ENCODE measurements at regions not wholly inside any gene's neighbourhood (a gene's known extent, or its start where the extent isn't known, plus 50 kb on each side); places are given as distances from the start of the nearest gene placed in this dataset.

DNA sequence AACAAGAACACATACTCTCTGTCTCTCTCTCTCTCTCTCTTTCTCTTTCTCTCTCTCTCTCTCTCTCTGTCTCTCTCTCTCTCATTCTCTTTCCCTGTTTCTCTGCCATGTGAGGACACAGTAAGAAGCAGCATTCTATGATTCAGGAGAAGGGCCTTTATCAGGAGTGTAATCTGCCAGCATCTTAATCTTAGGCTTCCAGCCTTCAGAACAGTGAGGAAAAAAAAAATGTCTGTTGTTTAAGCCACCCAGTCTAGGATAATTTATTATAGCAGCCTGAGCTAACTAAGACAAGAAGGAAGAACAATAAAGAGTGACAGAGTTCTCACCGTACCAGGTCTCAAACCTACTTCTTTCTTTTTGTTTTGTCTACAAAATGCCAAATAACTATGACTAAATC is 399.4 kb downstream of the SOCS6 start:
- no peaks in the 10 kb centered on the region for H3K4me1 Mint-ChIP-seq
- no peaks in the 10 kb centered on the region for H3K36me3 Mint-ChIP-seq
- DNase-seq (ENCODE audit: low spot score in 2 of 2) (no peak), ATAC-seq (no peak)
- H3K27ac Mint-ChIP-seq: no peak overlapping the region
- no peak overlapping the region for H3K4me3 Mint-ChIP-seq
- H3K9me3 Mint-ChIP-seq: peaks cover 8% of the 10 kb centered on the region

DNA sequence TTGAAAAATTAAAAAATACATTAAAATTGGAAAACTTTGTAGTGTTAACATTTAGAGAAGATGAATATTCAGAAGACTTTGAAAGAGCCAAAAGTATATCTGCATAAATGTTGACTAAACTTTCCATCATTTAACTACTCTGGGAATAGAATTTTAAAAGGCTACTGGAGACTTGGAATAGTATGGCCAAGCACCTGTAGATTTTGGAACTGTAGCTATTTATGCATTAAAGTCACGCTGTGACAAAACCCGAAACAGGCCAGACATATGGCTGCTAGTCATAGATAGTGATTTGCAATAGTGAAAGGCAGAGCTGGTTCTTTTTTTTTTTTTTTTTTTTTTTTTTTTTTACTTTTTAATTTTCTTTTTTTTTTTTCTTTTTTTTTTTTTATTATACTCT is 396.0 kb downstream of the SOCS6 start:
- H3K36me3 Mint-ChIP-seq: no peaks in the 10 kb centered on the region

DNA sequence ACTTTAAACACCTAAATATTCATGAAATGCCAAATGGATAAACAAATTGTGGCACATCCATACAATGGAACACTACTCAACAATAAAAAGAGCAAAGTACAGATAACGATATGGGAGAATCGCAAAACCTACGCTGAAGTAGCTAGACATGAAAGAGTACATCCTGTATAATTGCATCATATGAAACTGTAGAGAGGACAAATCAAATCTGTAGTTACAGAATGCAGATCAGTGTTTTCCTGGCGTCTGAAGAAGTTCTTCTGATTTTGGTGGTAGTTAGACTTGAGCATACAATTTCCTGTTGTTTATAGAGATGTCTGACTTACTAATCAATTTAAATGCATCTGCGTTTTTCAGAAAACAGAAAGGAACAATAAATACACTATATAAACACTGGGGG is 394.4 kb downstream of the SOCS6 start:
- Mint-ChIP-seq H3K27ac (no peak overlapping the region), H3K4me3 (no peak overlapping the region), H3K36me3 (no peaks in the 10 kb centered on the region), H3K9me3 (peaks cover 6% of the 10 kb centered on the region), H3K4me1 (no peaks in the 10 kb centered on the region)
- DNase-seq (ENCODE audit: low spot score in 2 of 2) (no peak), ATAC-seq (no peak)

More for the DNA sequence above, 396.0 kb downstream of the SOCS6 start:
- H3K27ac Mint-ChIP-seq: no peak overlapping the region
- DNase-seq (ENCODE audit: low spot score in 2 of 2): no peak
- ATAC-seq: no peak
- H3K4me1 Mint-ChIP-seq: no peaks in the 10 kb centered on the region
- no peak overlapping the region for H3K4me3 Mint-ChIP-seq
- peaks cover 3% of the 10 kb centered on the region for H3K9me3 Mint-ChIP-seq

DNA sequence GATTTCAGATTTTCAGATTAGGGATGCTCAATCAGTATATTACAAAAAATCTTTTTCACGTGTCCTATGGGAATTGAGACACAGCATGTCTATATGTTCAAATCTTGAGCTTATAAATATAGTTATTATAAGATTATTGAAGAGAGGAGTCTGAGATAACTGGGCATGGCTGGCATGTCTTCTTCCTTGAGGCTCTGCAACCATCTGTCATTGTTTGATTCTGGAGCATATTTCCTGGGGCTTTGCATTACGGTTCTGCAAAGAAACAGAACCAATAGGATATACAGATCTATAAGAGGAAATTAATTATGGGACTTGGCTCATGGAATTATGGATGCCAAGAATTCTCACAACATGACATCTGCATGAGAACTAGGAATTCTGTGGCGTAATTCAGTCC is 386.1 kb downstream of the SOCS6 start:
- Mint-ChIP-seq H3K9me3 (peaks cover 5% of the 10 kb centered on the region), H3K27ac (no peak overlapping the region), H3K4me1 (peaks cover 6% of the 10 kb centered on the region), H3K36me3 (no peaks in the 10 kb centered on the region), H3K4me3 (no peak overlapping the region)
- ATAC-seq: no peak
- no peak for DNase-seq (ENCODE audit: low spot score in 2 of 2)

DNA sequence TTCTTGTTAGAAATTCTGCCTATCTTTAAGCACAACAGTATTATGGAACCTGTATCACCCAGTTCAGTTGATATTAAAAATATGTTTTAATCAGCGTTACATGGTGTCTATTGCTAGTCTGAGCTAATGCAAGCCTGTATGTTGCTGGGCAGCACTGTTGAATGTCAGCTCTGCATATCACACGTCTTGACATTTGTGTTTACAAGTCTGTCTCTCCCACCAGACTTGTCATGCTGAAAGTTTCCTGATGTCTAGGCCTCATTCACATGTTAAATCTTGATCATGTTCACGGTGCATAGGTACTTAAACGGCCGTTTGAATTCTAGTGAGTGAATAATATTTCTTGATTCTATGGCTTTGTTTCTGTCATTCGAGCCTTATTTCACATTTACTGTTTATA is 385.0 kb downstream of the SOCS6 start:
- Mint-ChIP-seq H3K4me1 (peaks cover 6% of the 10 kb centered on the region), H3K4me3 (no peak overlapping the region), H3K9me3 (peaks cover 3% of the 10 kb centered on the region), H3K27ac (no peak overlapping the region), H3K36me3 (no peaks in the 10 kb centered on the region)
- ATAC-seq (no peak), DNase-seq (ENCODE audit: low spot score in 2 of 2) (no peak)

DNA sequence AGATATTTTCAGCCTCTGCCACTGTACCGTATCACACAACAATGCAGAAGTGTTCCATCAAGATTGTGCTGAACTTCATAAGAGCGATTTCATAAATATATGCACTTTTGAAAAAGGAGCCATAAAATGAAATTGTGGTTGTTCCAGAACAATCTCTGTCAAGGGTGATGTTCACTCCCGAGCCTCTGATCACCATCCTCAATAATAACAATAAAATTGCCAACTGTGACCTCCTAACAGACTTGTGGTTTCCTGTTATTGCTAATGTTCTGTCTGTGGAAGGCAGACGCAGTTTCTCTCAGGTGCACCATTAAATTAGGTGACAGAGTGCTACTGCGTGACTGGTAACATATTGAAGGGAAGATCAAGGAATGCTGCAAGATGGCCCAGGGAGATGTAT is 383.7 kb downstream of the SOCS6 start:
- Mint-ChIP-seq H3K9me3 (peaks cover 6% of the 10 kb centered on the region), H3K36me3 (no peaks in the 10 kb centered on the region), H3K27ac (no peak overlapping the region), H3K4me1 (peaks cover 6% of the 10 kb centered on the region), H3K4me3 (no peak overlapping the region)
- DNase-seq (ENCODE audit: low spot score in 2 of 2): no peak
- no peak for ATAC-seq

DNA sequence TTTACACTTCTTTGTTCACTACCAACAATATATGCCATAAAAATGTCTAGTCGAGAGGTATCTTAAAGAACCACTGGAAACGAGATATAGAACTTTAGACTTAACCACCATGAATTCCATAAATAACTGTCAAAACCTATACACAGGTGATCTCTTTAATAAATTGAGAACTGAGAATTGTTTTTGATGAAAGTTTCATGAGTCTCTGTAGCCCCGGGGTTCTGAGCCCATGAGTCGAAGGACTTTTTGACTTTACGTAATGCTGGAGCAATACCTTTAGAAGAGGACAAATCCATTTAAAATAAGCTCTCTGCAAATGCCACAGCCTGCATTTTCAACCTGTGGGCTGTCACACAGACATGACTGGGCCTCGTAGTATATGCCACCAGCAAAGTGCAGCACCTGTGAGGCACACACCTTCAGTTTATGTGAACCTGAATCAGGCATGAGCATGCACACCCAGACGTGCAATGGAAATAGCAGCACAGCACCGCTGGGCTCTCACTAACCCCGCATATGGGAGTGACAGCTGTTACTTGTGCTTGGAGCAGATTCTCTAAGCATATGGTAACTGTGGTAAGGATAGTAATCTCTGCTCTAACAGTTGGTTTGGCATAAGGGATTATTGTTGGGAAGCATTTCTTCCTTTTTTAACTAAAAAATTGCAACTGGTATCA is 383.2 kb downstream of the SOCS6 start:
- no peak overlapping the region for H3K4me3 Mint-ChIP-seq
- ATAC-seq (no peak), DNase-seq (ENCODE audit: low spot score in 2 of 2) (no peak)
- H3K27ac Mint-ChIP-seq: no peak overlapping the region
- peaks cover 6% of the 10 kb centered on the region for H3K9me3 Mint-ChIP-seq
- no peaks in the 10 kb centered on the region for H3K36me3 Mint-ChIP-seq
- peaks cover 6% of the 10 kb centered on the region for H3K4me1 Mint-ChIP-seq

DNA sequence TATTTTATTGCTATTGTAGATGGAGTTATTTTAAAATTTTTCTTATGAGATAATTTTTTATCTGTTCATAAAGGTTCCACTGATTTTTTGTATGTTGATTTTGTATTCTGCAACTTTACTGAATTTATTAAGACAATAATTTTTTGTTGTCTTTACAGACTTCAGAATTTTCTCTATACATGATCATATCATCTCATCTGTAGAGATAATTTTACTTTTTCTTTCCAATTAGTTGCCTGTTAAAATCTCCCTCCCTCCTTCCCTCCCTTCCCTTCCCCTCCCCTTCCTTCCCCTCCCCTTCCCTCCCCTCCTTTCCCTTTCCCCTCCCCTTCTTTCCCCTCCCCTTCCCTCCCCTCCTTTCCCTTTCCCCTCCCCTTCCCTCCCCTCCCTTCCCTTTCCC is 378.1 kb downstream of the SOCS6 start:
- ATAC-seq (no peak), DNase-seq (ENCODE audit: low spot score in 2 of 2) (no peak)
- no peaks in the 10 kb centered on the region for H3K4me1 Mint-ChIP-seq
- no peak overlapping the region for H3K27ac Mint-ChIP-seq
- peaks cover 6% of the 10 kb centered on the region for H3K9me3 Mint-ChIP-seq
- H3K36me3 Mint-ChIP-seq: no peaks in the 10 kb centered on the region
- H3K4me3 Mint-ChIP-seq: no peak overlapping the region

DNA sequence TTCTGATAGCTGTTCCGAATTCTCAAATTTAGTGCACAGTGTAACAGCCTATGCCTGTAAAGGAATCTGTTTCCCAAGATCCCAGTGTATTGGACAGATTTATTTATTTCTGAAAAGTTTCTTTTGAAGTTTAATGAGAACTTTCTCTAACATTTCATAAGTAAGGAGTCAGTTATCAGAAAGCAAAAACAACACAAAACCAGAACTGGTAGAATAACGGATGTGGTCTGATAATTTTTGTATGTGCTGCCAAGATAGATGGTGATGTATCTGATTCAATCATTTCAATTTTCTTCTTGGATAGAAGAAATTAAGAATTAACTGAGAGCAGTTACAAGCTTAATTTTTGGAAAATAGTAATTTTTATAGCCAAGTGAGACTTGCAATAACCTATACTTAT is 374.3 kb downstream of the SOCS6 start:
- DNase-seq (ENCODE audit: low spot score in 2 of 2) (no peak), ATAC-seq (no peak)
- no peak overlapping the region for H3K4me3 Mint-ChIP-seq
- H3K36me3 Mint-ChIP-seq: no peaks in the 10 kb centered on the region
- H3K27ac Mint-ChIP-seq: no peak overlapping the region
- no peaks in the 10 kb centered on the region for H3K4me1 Mint-ChIP-seq
- no peaks in the 10 kb centered on the region for H3K9me3 Mint-ChIP-seq

DNA sequence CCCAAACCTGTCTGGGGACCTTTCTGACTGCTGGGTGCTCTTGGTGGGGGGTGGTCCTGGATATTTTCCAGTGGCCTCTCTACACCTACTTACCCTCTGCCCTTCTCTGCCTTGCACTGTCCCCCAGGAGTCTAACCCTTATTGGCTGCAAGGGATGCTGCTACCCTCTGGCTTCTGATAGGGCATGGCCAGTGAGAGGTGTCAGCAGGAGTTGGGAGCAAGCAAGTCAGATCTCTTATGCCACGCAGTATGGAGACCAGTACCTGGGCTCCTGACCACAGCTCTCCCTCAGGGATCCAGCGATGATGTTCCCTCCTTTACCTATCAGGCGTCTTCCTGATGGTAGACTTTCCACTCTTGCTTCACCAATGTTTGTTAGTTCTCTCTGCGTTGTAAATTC is 373.7 kb downstream of the SOCS6 start:
- H3K4me3 Mint-ChIP-seq: no peak overlapping the region
- peak; percentile 16 for ATAC-seq
- H3K4me1 Mint-ChIP-seq: no peaks in the 10 kb centered on the region
- no peaks in the 10 kb centered on the region for H3K36me3 Mint-ChIP-seq
- no peak for DNase-seq (ENCODE audit: low spot score in 2 of 2)
- no peaks in the 10 kb centered on the region for H3K9me3 Mint-ChIP-seq
- no peak overlapping the region for H3K27ac Mint-ChIP-seq

DNA sequence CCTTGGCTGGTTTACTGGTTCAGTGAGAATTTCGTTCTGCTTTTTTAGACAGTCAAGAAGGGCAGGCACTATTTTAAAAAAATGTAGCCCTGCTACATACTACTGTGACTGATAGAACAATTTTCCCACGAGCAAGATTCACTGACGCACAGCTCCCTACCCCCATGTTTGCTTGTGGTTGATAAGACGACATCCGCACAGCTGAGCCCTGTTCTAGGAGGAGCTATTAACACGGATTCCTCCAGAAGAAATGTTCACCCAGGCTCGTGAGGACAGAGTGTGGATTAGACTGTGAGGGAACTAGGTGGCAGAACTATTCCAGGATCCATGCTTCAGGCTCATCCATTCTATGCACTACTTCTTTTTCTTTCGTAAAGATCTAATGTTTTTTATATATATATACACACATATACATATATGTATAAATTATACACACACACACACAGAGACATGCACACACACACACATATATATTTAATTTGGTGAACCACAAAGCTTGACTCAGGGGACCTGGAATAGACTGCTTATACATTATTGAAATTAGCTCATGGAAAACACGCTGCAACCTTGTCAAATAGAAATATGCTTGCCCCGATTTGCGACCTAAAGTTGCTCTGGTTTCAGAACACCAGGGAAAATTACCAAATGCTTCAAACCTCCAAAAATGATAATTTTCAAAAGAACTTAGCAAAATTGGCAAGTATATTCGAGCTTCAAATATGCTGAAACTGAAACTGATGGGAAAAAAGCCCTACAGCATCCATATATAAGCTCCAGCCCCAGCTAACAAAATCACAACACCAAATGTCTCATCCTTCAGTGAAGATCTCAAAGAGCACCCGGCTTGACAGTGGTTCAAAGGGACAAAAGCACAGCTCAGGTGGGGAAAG is 370.4 kb downstream of the SOCS6 start:
- Mint-ChIP-seq H3K9me3 (no peaks in the 10 kb centered on the region), H3K27ac (no peak overlapping the region), H3K4me1 (no peaks in the 10 kb centered on the region), H3K36me3 (no peaks in the 10 kb centered on the region), H3K4me3 (no peak overlapping the region)
- ATAC-seq (peak; percentile 45), DNase-seq (ENCODE audit: low spot score in 2 of 2) (no peak)

DNA sequence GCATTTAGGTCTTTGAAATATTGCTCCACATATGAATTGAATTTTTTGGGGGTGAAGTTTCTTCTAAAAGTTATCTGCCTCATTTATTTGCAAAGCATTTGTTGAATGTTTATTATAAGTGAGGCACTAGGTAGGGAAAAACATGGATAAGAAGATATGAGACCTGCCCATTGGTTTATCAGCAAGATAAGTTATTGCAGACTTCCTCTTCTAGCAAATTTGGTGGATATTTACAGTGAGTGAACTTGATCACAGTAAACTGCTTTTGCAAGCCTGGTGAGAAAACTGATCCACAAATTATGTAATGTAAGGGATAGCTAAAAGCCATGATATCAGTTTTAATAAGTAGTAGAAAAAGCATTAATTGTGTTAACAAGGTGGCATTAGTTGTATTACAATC is 364.8 kb downstream of the SOCS6 start:
- no peak overlapping the region for H3K4me3 Mint-ChIP-seq
- no peak overlapping the region for H3K27ac Mint-ChIP-seq
- no peaks in the 10 kb centered on the region for H3K4me1 Mint-ChIP-seq
- ATAC-seq (no peak), DNase-seq (ENCODE audit: low spot score in 2 of 2) (no peak)
- peaks cover 9% of the 10 kb centered on the region for H3K9me3 Mint-ChIP-seq
- H3K36me3 Mint-ChIP-seq: no peaks in the 10 kb centered on the region

DNA sequence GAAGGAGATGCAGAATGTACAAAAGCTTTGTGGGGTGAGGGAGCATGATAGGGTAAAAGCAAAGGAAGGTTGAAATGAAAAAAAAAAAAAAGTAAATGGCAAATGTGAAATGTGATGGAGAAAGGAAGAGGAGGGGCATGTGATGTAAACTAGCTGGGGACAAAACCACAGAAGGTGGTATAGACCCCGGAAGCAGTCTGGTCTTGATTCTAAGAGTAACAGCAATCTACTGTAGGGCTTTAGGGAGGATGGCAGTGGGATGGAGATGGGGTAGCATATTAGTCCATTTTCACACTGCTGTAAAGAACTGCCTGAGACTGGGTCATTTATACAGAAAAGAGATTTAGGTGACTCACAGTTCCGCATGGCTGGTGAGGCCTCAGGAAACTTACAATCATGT is 362.0 kb downstream of the SOCS6 start:
- DNase-seq (ENCODE audit: low spot score in 2 of 2): no peak
- no peak overlapping the region for H3K27ac Mint-ChIP-seq
- no peaks in the 10 kb centered on the region for H3K4me1 Mint-ChIP-seq
- H3K4me3 Mint-ChIP-seq: no peak overlapping the region
- H3K36me3 Mint-ChIP-seq: no peaks in the 10 kb centered on the region
- no peak for ATAC-seq
- peaks cover 9% of the 10 kb centered on the region for H3K9me3 Mint-ChIP-seq

DNA sequence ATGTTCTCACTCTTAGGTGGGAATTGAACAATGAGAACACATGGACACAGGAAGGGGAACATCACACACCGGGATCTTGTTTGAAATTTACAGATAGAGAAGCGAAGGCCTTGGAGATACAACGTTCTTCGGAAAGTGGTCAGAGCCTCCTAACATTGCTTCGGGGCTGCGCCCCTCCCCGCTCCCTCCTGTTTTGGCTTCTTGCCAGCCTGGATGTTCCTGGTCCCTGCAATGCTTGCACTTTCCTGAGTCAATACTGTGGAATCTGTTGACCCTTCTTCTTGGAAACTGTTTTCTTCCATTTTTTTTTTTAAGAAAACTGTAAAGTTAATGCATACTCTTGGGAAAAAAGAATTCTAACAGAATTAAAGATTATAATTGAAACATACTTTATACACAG is 360.8 kb downstream of the SOCS6 start:
- ATAC-seq (no peak), DNase-seq (ENCODE audit: low spot score in 2 of 2) (no peak)
- H3K4me3 Mint-ChIP-seq: no peak overlapping the region
- H3K4me1 Mint-ChIP-seq: no peaks in the 10 kb centered on the region
- H3K9me3 Mint-ChIP-seq: peaks cover 9% of the 10 kb centered on the region
- no peaks in the 10 kb centered on the region for H3K36me3 Mint-ChIP-seq
- H3K27ac Mint-ChIP-seq: no peak overlapping the region

DNA sequence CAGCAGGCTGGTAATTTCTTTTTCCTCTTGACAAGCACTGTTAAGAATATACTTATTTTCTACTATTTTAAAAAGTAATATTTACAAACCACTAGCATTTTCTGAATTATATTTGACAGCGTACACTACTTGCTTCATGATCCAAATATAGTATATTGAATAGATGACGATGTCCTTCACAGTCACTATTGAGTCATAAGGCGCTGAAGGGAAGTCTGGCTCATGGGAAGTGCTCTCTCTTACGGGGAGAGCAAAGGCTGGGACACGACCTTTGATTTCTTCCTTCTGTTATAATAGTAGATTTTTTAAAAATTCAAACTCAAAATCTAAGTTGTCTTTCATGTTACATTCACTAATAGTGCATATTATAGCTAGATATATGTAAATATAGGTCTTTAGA is 357.1 kb downstream of the SOCS6 start:
- H3K27ac Mint-ChIP-seq: no peak overlapping the region
- H3K36me3 Mint-ChIP-seq: no peaks in the 10 kb centered on the region
- peaks cover 4% of the 10 kb centered on the region for H3K9me3 Mint-ChIP-seq
- no peaks in the 10 kb centered on the region for H3K4me1 Mint-ChIP-seq
- ATAC-seq (no peak), DNase-seq (ENCODE audit: low spot score in 2 of 2) (no peak)
- no peak overlapping the region for H3K4me3 Mint-ChIP-seq

DNA sequence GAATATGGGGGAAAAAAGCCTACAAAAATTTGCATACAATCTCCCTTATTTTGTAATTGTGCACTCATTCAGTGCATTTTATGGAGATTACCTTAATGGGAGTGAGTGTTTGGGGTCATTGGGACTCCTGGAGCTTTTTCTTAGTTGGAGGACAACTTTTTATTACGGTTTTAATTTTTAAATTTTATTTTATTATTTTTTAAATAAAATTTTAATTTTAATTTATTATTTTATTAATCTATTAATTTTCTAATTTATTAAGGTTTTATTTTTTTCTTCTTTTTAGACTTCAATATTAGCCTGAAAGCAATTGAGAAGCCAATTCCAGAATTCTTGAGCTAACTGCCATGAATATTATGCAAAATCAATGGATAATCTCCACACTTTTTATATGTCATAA is 355.0 kb downstream of the SOCS6 start:
- Mint-ChIP-seq H3K36me3 (no peaks in the 10 kb centered on the region), H3K27ac (no peak overlapping the region), H3K4me1 (no peaks in the 10 kb centered on the region), H3K4me3 (no peak overlapping the region), H3K9me3 (no peaks in the 10 kb centered on the region)
- no peak for ATAC-seq
- DNase-seq (ENCODE audit: low spot score in 2 of 2): no peak
